Activated CD4-positive, alpha-beta T cell treated with anti-CD3 and anti-CD28 coated beads, Interleukin-2, Interleukin-6, amounts not matched to agents 100 ng/mL and 50 ng/mL, durations not matched to agents 16 hours and 8 hours (primary cell): ENCODE measurements at regions not wholly inside any gene's neighbourhood (a gene's known extent, or its start where the extent isn't known, plus 50 kb on each side); places are given as distances from the start of the nearest gene placed in this dataset.
"Not testable (repeated sequence)": the region's sequence is repeated elsewhere in the genome, so short reads cannot be mapped to it uniquely, and the experiment has no call there.

Source experiments
- DNase-seq: peaks from one replicate; pipeline ENCODE4 v3.0.0-alpha.2; 2020

- DNase-seq: no peak
These were observed 571.1 kb upstream of the ID2 start for GRCh38 chr2:8110716-8111115.

- DNase-seq: no peak
These were observed 570.7 kb upstream of the ID2 start for GRCh38 chr2:8111193-8111592.

- no peak for DNase-seq
These were observed 566.4 kb upstream of the ID2 start for GRCh38 chr2:8115456-8115855.

GRCh38 chr2:8115966-8116365, 565.9 kb upstream of the ID2 start:
- no peak for DNase-seq

GRCh38 chr2:8116661-8117060, 565.2 kb upstream of the ID2 start:
- no peak for DNase-seq

GRCh38 chr2:8118940-8119781, 562.7 kb upstream of the ID2 start:
- DNase-seq: no peak

- peak; percentile 40 for DNase-seq
These were observed 561.9 kb upstream of the ID2 start for GRCh38 chr2:8119782-8120505.

GRCh38 chr2:8120506-8120860, 561.4 kb upstream of the ID2 start:
- no peak for DNase-seq

GRCh38 chr2:8121022-8121825, 560.6 kb upstream of the ID2 start:
- no peak for DNase-seq

- no peak for DNase-seq
These were observed 559.9 kb upstream of the ID2 start for GRCh38 chr2:8121826-8122513.

DNA sequence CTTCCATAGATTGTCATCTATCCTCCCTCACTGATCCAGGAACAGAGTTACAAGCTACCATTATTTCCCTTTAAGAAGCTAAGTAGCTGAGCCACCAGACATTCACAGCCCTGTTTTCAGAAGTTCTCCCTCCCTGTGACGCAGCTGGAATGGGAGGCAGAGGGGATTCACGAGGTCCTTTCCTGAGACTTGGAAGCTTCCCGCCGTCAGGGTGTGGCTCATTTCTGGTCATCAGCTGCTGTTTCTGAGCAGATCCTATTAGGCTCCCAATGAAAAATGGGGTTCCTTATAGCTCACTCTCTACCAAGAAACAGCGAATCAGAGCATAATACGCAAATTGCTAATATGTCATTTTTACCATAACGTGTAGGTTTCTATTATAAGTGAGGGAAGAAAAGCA, 559.3 kb upstream of the ID2 start:
- DNase-seq: no peak

GRCh38 chr2:8123464-8123863, 558.4 kb upstream of the ID2 start:
- DNase-seq: no peak

DNA sequence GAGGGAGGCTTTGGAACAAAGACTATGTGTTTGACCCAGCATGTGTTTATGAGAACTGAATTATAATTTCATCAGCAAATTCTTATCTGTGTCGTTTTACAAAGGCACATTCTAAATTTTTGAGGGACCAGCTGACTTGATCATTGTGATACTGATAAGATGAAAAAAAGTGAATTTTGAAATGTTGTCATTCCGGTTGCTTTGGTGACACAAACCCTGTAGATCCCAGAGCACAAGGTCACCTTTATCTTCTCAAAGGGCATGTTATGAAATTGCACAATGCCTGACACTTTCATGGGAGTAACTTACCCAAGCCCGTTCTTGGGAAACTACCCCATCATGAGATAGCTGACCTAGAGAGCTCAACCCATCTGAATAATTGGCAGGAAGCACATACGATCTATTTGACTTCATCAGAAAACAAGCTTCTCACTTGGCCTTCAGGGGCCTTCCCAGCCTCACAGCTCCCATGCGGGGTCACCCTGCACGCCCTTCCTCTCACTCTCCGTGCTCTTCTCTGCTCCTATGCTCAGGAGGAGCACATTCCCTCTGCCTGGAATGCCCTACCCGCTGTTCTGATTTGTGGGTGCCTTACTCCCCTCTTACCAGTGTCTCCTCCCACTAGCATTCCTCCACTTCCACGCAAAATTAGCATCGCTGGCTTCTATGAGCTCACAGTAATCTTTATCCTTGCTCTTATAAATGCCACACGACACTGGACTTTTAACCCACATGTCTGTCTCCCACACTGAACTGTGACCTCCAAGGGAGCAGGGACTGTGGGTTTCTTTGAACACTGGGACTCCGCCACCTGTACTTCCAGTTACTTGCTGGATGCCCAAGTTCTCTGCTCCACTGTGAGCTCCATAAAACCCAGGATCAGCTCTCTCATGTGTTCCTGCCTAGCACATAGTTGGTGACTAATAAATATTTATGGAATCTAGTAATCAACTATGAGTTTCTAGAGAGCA, 555.8 kb upstream of the ID2 start:
- DNase-seq: no peak

GRCh38 chr2:8126783-8127182, 555.1 kb upstream of the ID2 start:
- no peak for DNase-seq

- DNase-seq: not testable (repeated sequence)
These were observed 550.4 kb upstream of the ID2 start for GRCh38 chr2:8131423-8131822.

- DNase-seq: no peak
These were observed 549.5 kb upstream of the ID2 start for GRCh38 chr2:8132351-8132831.

DNA sequence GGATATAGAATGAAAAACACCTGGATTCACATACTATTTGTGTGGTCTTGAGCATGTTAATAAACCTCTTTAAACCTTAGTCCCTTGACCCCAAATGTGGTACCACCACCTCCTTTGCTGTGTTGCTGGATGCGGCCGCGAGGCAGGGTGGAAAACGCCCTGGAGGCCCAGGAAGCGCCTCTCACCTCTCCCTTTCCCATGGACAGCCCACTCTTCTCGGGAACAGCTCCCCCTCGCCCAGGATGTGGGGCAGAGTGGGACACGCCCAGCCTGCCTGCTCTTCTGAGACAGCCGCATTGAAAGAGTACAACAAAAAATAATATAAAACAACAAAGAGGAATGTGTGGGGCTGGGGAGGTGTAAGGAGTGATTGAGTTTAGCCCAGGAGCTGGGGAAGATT, 549.0 kb upstream of the ID2 start:
- no peak for DNase-seq

GRCh38 chr2:8133363-8133762, 548.5 kb upstream of the ID2 start:
- no peak for DNase-seq

- no peak for DNase-seq
These were observed 547.9 kb upstream of the ID2 start for GRCh38 chr2:8133913-8134472.

- DNase-seq: no peak
These were observed 547.4 kb upstream of the ID2 start for GRCh38 chr2:8134473-8134932.
